ENCODE measurements at regions not wholly inside any gene's neighbourhood (a gene's known extent, or its start where the extent isn't known, plus 50 kb on each side); places are given as distances from the start of the nearest gene placed in this dataset.

GRCh38 chr9:31702957-31703356 lies 681.5 kb upstream of the ACO1 start:
- ATAC-seq (no peak), DNase-seq (no peak)
- Histone ChIP-seq H3K36me3 (ENCODE audit: control insufficient read depth, insufficient read depth, low read length) (no peaks in the 10 kb centered on the region), H3K4me3 (ENCODE audit: low read length) (no peak overlapping the region), H3K9me3 (ENCODE audit: control insufficient read depth, insufficient read depth, low read length) (no peaks in the 10 kb centered on the region), H3K27me3 (ENCODE audit: control insufficient read depth, insufficient read depth, low read length) (no peaks in the 10 kb centered on the region), H3K27ac (ENCODE audit: low read length) (no peak overlapping the region), H3K4me1 (ENCODE audit: control insufficient read depth, insufficient read depth, low read length) (no peaks in the 10 kb centered on the region)
- TF ChIP-seq CTCF (IDR thresholded peaks at IDR 0.05): no peak
- no peak overlapping the region for H3K27ac Mint-ChIP-seq
- intact Hi-C loops (cut with micrococcal nuclease): no loop called here
- WGBS (ENCODE audit: insufficient coverage): no CpG with 5 or more reads among the region's 1 CpG
- no peak overlapping the region for H3K4me3 Mint-ChIP-seq
- no peaks in the 10 kb centered on the region for H3K36me3 Mint-ChIP-seq
- no peaks in the 10 kb centered on the region for H3K4me1 Mint-ChIP-seq
- peaks cover 12 to 17% of the 10 kb centered on the region in 2 donors for H3K9me3 Mint-ChIP-seq
- no peaks in the 10 kb centered on the region for H3K27me3 Mint-ChIP-seq (ENCODE audit: low read depth in 2 of 2)

GRCh38 chr9:31715250-31715649 lies 669.2 kb upstream of the ACO1 start:
- intact Hi-C loops (cut with micrococcal nuclease): no loop called here
- DNase-seq (no peak), ATAC-seq (no peak)
- H3K27me3 ChIP-seq (ENCODE audit: control insufficient read depth, insufficient read depth, low read length): no peaks in the 10 kb centered on the region
- no peaks in the 10 kb centered on the region for H3K36me3 ChIP-seq (ENCODE audit: control insufficient read depth, insufficient read depth, low read length)
- H3K27ac Mint-ChIP-seq: no peak overlapping the region
- H3K27me3 Mint-ChIP-seq (ENCODE audit: low read depth in 2 of 2): no peaks in the 10 kb centered on the region
- no peak for TF ChIP-seq CTCF (IDR thresholded peaks at IDR 0.05)
- WGBS (ENCODE audit: insufficient coverage): 76% methylated on average over 4 of the region's 4 CpGs
- no peak overlapping the region for H3K4me3 Mint-ChIP-seq
- peaks cover 10 to 14% of the 10 kb centered on the region in 2 donors for H3K9me3 Mint-ChIP-seq
- no peaks in the 10 kb centered on the region for H3K9me3 ChIP-seq (ENCODE audit: control insufficient read depth, insufficient read depth, low read length)
- no peak overlapping the region for H3K27ac ChIP-seq (ENCODE audit: low read length)
- H3K4me3 ChIP-seq (ENCODE audit: low read length): no peak overlapping the region
- H3K4me1 ChIP-seq (ENCODE audit: control insufficient read depth, insufficient read depth, low read length): no peaks in the 10 kb centered on the region
- H3K4me1 Mint-ChIP-seq: no peaks in the 10 kb centered on the region
- no peaks in the 10 kb centered on the region for H3K36me3 Mint-ChIP-seq

- 81% methylated on average over 4 of the region's 4 CpGs for WGBS (ENCODE audit: insufficient coverage)
- DNase-seq (no peak), ATAC-seq (no peak)
- H3K27me3 Mint-ChIP-seq (ENCODE audit: low read depth in 2 of 2): no peaks in the 10 kb centered on the region
- no peak for TF ChIP-seq CTCF (IDR thresholded peaks at IDR 0.05)
- H3K4me3 Mint-ChIP-seq: no peak overlapping the region
- H3K27ac Mint-ChIP-seq: no peak overlapping the region
- H3K9me3 Mint-ChIP-seq: peaks cover 15 to 17% of the 10 kb centered on the region in 2 donors
- Histone ChIP-seq H3K27ac (ENCODE audit: low read length) (no peak overlapping the region), H3K36me3 (ENCODE audit: control insufficient read depth, insufficient read depth, low read length) (no peaks in the 10 kb centered on the region), H3K27me3 (ENCODE audit: control insufficient read depth, insufficient read depth, low read length) (no peaks in the 10 kb centered on the region), H3K4me1 (ENCODE audit: control insufficient read depth, insufficient read depth, low read length) (no peaks in the 10 kb centered on the region), H3K9me3 (ENCODE audit: control insufficient read depth, insufficient read depth, low read length) (no peaks in the 10 kb centered on the region), H3K4me3 (ENCODE audit: low read length) (no peak overlapping the region)
- H3K4me1 Mint-ChIP-seq: no peaks in the 10 kb centered on the region
- intact Hi-C loops (cut with micrococcal nuclease): no loop called here
- no peaks in the 10 kb centered on the region for H3K36me3 Mint-ChIP-seq
Observed at GRCh38 chr9:31719262-31719661, 665.2 kb upstream of the ACO1 start.

- Histone ChIP-seq H3K27me3 (ENCODE audit: control insufficient read depth, insufficient read depth, low read length) (no peaks in the 10 kb centered on the region), H3K27ac (ENCODE audit: low read length) (no peak overlapping the region), H3K36me3 (ENCODE audit: control insufficient read depth, insufficient read depth, low read length) (no peaks in the 10 kb centered on the region), H3K4me1 (ENCODE audit: control insufficient read depth, insufficient read depth, low read length) (no peaks in the 10 kb centered on the region), H3K4me3 (ENCODE audit: low read length) (no peak overlapping the region), H3K9me3 (ENCODE audit: control insufficient read depth, insufficient read depth, low read length) (no peaks in the 10 kb centered on the region)
- Mint-ChIP-seq H3K27ac (no peak overlapping the region), H3K27me3 (ENCODE audit: low read depth in 2 of 2) (no peaks in the 10 kb centered on the region), H3K4me1 (no peaks in the 10 kb centered on the region), H3K36me3 (no peaks in the 10 kb centered on the region), H3K4me3 (no peak overlapping the region), H3K9me3 (peaks cover 12 to 18% of the 10 kb centered on the region in 2 donors)
- no peak for DNase-seq
- 85% methylated on average over 6 of the region's 6 CpGs for WGBS (ENCODE audit: insufficient coverage)
- ATAC-seq: no peak
- no peak for TF ChIP-seq CTCF (IDR thresholded peaks at IDR 0.05)
- intact Hi-C loops (cut with micrococcal nuclease): no loop called here
Observed at GRCh38 chr9:31730398-31730797, 654.0 kb upstream of the ACO1 start.
